Coronary artery (tissue), 2 donors: ENCODE measurements at regions not wholly inside any gene's neighbourhood (a gene's known extent, or its start where the extent isn't known, plus 50 kb on each side); places are given as distances from the start of the nearest gene placed in this dataset.
"Not testable (repeated sequence)": the region's sequence is repeated elsewhere in the genome, so short reads cannot be mapped to it uniquely, and the experiment has no call there.

ENCODE experiments used
- DNase-seq: peaks from one replicate; pipeline ENCODE4 v3.0.0-alpha.2; 2017; ENCODE audit warnings: low spot score
- H3K27ac ChIP-seq, 2 donors: fragments of 200-600 bp; sonication (generic); one replicate each; pipeline ENCODE4 v1.5.1; 2016 to 2019
- H3K4me3 ChIP-seq: fragments of 200-600 bp; sonication (generic); 2 replicates; pipeline ENCODE4 v1.5.1; 2016; ENCODE audit warnings: mild to moderate bottlenecking, moderate library complexity
- TF ChIP-seq, protein P1 (sequence below): fragments of 200-600 bp; sonication (generic); IDR thresholded peaks from one replicate; pipeline ENCODE4 v1.5.1; 2019; ENCODE audit warnings: antibody characterized with exemption

DNA sequence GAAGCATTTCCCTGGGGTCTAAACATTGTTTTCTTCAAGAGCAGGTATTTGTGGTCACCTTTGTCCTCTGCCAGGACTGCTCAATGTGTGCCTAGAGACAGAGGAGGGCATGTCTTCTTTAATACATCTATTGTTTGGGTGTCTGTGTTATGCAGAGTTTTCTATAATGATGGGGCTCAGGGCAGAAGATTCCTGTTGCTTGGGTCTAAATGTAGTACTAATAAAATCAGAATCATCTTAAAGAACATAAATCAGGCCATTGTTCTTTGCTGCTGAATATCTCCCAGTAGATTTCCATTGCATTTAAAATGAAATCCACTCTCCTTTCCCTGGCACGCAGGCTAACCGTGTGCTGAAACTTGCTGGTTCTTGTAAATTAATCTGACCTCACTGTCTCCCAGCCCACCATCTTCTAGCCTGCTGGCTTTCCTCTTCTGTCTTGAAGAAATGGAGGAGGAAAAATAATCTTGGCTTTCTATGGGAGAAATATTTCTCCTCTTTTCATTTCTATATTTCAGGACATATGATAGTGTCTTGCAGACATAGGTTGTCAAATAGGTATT lies 1396.8 kb downstream of the GATA3 start:
- Histone ChIP-seq H3K27ac (no peak overlapping the region), H3K4me3 (no peak overlapping the region)
- DNase-seq, result no peak
- TF ChIP-seq, protein P1, sequence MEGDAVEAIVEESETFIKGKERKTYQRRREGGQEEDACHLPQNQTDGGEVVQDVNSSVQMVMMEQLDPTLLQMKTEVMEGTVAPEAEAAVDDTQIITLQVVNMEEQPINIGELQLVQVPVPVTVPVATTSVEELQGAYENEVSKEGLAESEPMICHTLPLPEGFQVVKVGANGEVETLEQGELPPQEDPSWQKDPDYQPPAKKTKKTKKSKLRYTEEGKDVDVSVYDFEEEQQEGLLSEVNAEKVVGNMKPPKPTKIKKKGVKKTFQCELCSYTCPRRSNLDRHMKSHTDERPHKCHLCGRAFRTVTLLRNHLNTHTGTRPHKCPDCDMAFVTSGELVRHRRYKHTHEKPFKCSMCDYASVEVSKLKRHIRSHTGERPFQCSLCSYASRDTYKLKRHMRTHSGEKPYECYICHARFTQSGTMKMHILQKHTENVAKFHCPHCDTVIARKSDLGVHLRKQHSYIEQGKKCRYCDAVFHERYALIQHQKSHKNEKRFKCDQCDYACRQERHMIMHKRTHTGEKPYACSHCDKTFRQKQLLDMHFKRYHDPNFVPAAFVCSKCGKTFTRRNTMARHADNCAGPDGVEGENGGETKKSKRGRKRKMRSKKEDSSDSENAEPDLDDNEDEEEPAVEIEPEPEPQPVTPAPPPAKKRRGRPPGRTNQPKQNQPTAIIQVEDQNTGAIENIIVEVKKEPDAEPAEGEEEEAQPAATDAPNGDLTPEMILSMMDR, result no peak

DNA sequence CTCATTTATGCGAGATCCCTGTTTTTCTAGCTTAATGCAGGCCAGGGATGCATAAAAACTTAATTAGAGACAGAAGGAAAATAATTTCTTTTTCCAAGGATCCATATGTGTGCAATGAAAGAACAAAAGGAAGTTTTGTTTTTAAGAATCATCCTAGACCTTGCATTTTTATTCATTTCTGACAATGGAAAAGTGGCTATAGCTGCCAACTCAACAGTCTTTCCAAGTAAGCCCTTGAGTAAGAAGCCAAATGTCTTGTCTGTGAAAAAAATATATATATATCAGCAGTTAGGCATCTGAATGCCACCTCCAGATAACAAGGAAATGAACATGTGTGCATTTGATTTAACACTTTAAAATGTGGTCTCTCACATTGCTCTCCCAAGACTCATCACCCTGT lies 1397.6 kb downstream of the GATA3 start:
- no peak for DNase-seq

DNA sequence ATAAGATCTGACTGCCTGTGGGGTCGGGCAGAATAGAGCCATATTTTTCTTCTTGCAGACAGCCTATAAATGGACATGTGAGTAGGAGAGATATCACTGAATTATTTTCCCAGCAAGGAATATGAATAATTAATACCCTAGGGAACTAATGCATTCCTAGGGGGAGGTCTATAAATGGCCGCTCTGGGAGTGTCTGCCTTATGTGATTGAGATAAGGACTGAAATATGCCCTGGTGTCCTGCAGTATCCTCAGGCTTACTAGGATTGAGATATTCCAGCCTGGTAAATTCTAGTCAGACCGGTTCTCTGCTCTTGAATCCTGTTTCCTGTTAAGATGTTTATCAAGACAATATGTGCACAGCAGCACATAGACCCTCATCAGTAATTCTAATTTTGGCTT lies 1399.4 kb downstream of the GATA3 start:
- DNase-seq, H3K4me3 ChIP-seq: not testable (repeated sequence)

More for the DNA sequence above, 1397.6 kb downstream of the GATA3 start:
- Histone ChIP-seq H3K27ac (no peak overlapping the region), H3K4me3 (no peak overlapping the region)
- TF ChIP-seq, protein P1, result no peak

DNA sequence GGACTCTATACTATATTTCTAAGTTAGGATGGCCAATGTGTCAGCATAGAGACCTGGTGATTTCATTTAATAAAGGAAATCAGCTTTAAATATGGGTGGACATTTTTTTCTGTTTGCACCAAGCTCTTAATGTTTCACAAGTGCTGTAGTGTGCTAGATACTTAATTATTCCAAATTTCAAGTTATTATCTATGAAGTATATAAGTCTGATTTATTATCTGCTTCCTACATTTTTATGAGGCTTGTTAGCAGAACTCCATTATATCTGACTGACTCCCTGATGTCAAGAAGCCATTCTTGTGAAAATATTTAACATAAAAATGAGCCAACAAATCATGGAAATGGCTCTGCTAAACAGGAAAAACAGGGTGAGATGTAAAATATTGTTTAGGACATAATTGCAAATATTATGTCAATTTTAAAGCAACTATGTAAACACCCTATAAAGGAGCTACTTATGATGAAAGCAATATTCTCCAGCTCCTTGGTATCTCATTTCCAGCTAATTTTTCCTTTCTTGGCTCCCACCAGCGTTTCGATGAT lies 1415.2 kb downstream of the GATA3 start:
- no peak for DNase-seq
- no peak overlapping the region for H3K27ac ChIP-seq
- TF ChIP-seq, protein P1, result no peak
- no peak overlapping the region for H3K4me3 ChIP-seq

More for the DNA sequence above, 1399.4 kb downstream of the GATA3 start:
- H3K27ac ChIP-seq, result not testable (repeated sequence)

DNA sequence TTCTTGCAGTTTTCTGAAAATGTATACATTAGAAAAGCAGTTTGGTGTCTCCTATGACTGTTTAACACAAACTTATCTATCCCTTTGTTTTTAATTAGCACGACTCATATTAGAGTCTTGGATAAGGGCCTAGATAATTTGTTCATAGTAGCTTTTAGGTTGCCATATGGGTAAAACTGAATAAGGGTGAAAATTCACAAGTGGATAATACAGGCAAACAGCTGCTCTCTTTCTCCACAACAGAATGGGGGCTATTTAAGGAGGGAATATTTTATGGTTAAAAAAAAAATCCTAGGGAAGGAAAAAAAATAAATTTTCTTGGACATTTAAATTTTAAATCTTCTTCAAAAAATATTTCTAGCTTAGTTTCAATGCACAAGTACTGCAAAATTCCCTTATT lies 1416.1 kb downstream of the GATA3 start:
- Histone ChIP-seq H3K4me3 (no peak overlapping the region), H3K27ac (no peak overlapping the region)
- no peak for DNase-seq
- TF ChIP-seq, protein P1, result no peak

DNA sequence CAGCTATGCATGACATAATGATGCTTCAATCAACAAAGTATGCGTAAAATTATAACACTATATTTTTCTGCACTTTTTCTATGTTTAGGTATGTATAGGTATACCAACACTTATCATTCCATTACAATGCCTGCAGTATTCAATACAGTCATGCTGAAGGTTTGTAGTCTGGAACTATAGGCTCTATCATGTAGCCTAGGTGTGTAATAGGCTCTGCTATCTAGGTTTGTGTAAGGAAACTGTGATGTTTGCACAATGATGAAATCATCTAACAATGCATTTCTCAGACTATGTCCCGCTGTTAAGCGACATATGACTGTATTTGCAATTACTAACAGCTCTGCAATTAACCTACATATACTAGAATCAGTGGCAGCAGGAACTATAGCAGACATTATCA lies 1447.5 kb downstream of the GATA3 start:
- DNase-seq, result no peak
- no peak overlapping the region for H3K27ac ChIP-seq
- TF ChIP-seq, protein P1, result no peak
- no peak overlapping the region for H3K4me3 ChIP-seq

DNA sequence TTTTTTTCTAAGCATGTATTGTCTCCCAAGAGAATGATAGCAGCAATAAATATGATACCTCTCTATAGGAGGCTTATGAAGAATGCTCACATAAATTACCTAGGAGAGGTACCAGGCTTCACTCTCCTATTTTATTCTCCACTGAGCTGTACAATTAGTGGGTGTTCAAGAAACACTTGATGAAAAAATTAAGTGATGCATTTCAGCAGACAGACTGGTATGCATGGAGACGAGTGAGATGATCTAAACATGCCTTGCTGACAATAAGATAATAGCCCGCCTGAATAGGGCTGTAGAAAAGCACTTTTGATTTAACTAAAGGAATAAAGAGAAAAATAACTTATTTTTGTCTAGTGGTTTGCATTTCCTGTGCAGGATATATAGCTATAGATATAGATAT lies 1449.7 kb downstream of the GATA3 start:
- TF ChIP-seq, protein P1, result no peak
- Histone ChIP-seq H3K4me3 (no peak overlapping the region), H3K27ac (no peak overlapping the region)
- no peak for DNase-seq
